GM12875 (cell line): ENCODE measurements at regions not wholly inside any gene's neighbourhood (a gene's known extent, or its start where the extent isn't known, plus 50 kb on each side); places are given as distances from the start of the nearest gene placed in this dataset.

Experiments
- H3K4me3 ChIP-seq: one replicate; pipeline ENCODE4 v1.5.1; 2011; ENCODE audit warnings: low read depth, low read length, control low read depth
- TF ChIP-seq, protein P1 (sequence below): IDR thresholded peaks from 2 replicates; pipeline ENCODE4 v1.5.1; 2011; ENCODE audit warnings: low read depth, mild to moderate bottlenecking, control low read depth, inconsistent platforms, low read length, moderate library complexity, borderline replicate concordance; ENCODE audit not compliant: insufficient read depth

DNA sequence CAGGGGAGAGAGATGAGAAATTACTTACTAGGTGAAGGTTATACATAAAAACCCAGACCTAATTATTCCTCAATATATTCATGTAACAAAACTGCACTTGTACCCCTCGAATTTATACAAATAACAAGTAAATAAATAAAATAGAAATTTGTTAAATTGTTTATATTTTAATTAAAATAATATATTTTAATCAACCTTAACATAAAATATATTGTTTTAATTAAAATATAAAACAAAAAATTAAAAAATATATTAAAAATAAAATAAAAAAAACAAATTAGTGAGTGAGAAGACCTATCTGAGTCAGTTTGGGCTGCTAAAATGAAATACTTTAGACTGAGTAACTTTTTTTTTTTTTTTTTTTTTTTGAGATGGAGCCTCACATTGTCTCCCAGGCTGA lies 87.4 kb upstream of the PCDH7 start:
- TF ChIP-seq, protein P1, sequence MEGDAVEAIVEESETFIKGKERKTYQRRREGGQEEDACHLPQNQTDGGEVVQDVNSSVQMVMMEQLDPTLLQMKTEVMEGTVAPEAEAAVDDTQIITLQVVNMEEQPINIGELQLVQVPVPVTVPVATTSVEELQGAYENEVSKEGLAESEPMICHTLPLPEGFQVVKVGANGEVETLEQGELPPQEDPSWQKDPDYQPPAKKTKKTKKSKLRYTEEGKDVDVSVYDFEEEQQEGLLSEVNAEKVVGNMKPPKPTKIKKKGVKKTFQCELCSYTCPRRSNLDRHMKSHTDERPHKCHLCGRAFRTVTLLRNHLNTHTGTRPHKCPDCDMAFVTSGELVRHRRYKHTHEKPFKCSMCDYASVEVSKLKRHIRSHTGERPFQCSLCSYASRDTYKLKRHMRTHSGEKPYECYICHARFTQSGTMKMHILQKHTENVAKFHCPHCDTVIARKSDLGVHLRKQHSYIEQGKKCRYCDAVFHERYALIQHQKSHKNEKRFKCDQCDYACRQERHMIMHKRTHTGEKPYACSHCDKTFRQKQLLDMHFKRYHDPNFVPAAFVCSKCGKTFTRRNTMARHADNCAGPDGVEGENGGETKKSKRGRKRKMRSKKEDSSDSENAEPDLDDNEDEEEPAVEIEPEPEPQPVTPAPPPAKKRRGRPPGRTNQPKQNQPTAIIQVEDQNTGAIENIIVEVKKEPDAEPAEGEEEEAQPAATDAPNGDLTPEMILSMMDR, result no peak
- H3K4me3 ChIP-seq, result no peak overlapping the region

DNA sequence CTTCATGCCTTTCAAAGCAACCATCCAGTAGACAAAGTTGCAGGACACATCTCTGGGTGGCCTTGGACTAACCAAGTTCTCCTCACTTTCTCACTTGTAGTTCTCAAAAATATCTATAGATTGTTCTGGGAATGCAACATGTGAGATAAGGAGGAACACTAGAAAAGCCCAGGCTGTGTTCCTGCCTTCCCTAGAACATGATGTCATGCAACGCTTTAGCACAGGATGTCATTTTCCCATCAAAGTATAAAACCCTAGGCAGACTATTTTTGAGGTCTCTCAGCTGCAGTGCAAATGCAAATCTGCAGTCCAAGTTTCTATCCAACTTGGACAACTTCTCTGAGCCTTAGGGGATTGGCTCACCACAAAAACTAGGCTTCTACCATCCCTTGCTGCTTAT lies 78.8 kb upstream of the PCDH7 start:
- no peak overlapping the region for H3K4me3 ChIP-seq
- TF ChIP-seq, protein P1, result no peak

DNA sequence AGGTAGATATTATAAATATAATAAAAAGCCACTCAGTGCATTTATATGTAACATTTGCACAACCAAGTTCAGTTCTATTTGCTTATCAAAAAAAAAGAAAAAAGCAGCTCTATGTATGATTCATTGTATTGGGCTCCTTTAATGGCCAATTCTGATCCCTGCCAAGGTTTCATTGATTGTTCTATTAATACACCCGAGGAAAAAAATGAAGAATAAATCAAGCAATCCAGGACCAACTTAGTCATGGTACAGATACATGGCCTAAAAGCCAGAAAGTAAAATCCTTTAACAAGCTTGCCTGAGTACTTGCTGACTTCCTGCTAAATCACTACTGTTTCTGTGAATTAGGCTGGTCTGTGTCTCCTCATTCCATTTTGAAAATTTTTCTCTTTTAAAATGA lies 77.6 kb upstream of the PCDH7 start:
- TF ChIP-seq, protein P1, result no peak

DNA sequence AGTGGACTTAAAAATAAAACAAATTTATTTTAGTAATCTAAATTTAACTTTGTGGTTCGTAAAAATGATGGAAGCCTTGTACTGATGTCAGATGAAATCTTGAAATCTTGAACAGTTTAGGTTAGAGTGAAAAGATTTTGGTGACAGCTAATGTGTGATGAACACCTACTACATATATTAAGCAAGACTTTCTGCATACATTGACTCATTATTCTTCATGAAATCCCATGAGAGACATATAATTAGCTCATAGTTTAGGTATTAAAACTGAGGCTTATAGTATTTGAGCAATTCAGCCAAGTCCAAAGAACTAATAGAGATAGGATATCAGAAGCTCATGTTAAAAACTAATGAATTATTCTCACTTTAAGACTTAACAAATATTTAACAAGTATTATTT lies 66.9 kb upstream of the PCDH7 start:
- no peak overlapping the region for H3K4me3 ChIP-seq
- TF ChIP-seq, protein P1, result no peak

More for the DNA sequence above, 77.6 kb upstream of the PCDH7 start:
- no peak overlapping the region for H3K4me3 ChIP-seq

DNA sequence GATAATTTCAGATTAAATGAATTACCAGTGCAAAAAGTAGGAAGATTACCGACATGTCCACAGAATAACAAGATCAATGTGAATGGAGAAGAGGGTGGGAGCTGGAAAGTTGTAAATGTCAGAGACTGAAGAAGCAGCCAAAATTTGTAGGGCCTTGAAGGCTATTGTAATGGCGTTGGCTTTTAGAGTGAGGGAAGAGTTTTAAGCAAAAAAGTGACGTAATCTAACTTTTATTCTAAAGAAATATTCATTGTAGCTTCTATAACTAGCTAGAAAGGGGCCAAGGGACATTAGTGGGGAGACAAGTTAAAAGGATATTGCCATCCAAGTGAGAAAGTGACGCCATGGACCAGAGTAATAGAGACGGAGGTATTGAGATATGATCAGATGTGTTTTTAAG lies 63.3 kb upstream of the PCDH7 start:
- TF ChIP-seq, protein P1, result no peak
- H3K4me3 ChIP-seq, result no peak overlapping the region

DNA sequence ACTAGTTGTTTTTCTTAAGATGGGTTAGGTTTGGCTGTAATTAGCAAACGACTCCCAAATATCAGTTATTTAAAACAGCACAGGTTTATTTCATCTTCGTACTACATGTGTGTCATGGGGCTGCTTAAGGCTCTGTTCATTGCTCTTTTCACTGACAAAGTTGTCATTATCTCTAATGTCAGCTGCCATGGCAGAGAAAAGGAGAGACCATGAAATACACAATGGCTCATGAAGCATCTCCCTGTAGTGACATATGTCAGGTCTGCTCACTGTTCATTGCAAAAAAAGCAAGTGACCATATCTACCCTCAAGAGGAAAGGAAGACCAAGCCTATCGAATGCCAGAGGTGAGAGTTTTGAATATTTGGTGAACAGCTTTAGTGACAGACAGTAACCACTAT lies 52.2 kb upstream of the PCDH7 start:
- TF ChIP-seq, protein P1, result no peak

DNA sequence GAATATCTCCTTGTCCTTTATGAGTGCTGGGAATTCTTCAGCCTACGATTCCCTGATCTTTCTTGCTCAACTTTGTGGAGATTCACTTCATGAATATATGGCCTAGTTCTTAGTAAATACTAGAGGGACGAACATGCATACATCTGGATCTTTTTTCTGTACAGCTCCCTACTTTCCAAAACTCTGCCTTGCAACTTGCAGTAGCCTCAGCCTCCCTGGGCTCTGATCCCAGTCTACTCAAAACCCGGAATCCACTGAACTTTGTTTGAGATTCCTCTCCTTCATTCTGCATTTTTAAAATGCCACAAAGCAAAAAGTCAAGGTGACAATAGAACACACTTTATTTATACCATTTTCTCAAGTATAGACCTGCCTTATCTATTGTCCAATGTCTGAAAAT lies 50.0 kb upstream of the PCDH7 start:
- TF ChIP-seq, protein P1, result no peak
- H3K4me3 ChIP-seq, result no peak overlapping the region

More for the DNA sequence above, 52.2 kb upstream of the PCDH7 start:
- no peak overlapping the region for H3K4me3 ChIP-seq
